A673 (cell line): ENCODE measurements at regions not wholly inside any gene's neighbourhood (a gene's known extent, or its start where the extent isn't known, plus 50 kb on each side); places are given as distances from the start of the nearest gene placed in this dataset.

Experiments
- BruUV-seq: library from RNA; stranded (reverse); fragments of 400-500 nt; replicated peaks from 2 replicates; lab custom pipeline; 2021; lab: Mats Ljungman, UMichigan
- CTCF ChIA-PET: fragments of 300-600 bp; sonication (Branson Sonifier 250); formaldehyde crosslinking; loops from one replicate; lab custom pipeline; 2022; ENCODE audit warnings: antibody characterized with exemption; lab: Charles Lee
- POLR2A ChIA-PET: fragments of 300-600 bp; sonication (Branson Sonifier 250); formaldehyde crosslinking; loops from one replicate; lab custom pipeline; 2022; ENCODE audit warnings: antibody characterized with exemption; ENCODE audit not compliant: low non-redundant PET; lab: Charles Lee
- DNase-seq: peaks from one replicate; pipeline ENCODE4 v3.0.0-alpha.2; 2015; ENCODE audit warnings: low spot score
- H3K27ac ChIP-seq: fragments of 200-600 bp; sonication (generic); 2 replicates; pipeline ENCODE4 v1.5.1; 2016; ENCODE audit warnings: mixed run types, low read depth, mild to moderate bottlenecking, mixed read lengths, antibody characterized with exemption, low read length; ENCODE audit not compliant: poor library complexity, severe bottlenecking
- H3K27me3 ChIP-seq: fragments of 200-600 bp; sonication (generic); replicated peaks from 2 replicates; pipeline ENCODE4 v1.6.1; 2017; ENCODE audit warnings: mixed run types, low read depth, mild to moderate bottlenecking, mixed read lengths, antibody characterized with exemption, low read length; ENCODE audit not compliant: insufficient read depth, poor library complexity
- H3K36me3 ChIP-seq: fragments of 200-600 bp; sonication (generic); 2 replicates; pipeline ENCODE4 v1.6.1; 2016; ENCODE audit warnings: mixed run types, mild to moderate bottlenecking, mixed read lengths, antibody characterized with exemption, low read length; ENCODE audit not compliant: insufficient read depth, poor library complexity, severe bottlenecking
- H3K4me1 ChIP-seq: fragments of 200-600 bp; sonication (generic); 2 replicates; pipeline ENCODE4 v1.6.1; 2017; ENCODE audit warnings: mixed run types, mild to moderate bottlenecking, mixed read lengths, antibody characterized with exemption, low read length; ENCODE audit not compliant: insufficient read depth, poor library complexity, severe bottlenecking
- H3K4me3 ChIP-seq: fragments of 200-600 bp; sonication (generic); 2 replicates; pipeline ENCODE4 v1.5.1; 2016; ENCODE audit warnings: low read depth, mixed run types, mild to moderate bottlenecking, mixed read lengths, low read length; ENCODE audit not compliant: poor library complexity, severe bottlenecking
- H3K9me3 ChIP-seq: fragments of 200-600 bp; sonication (generic); 2 replicates; pipeline ENCODE4 v1.6.1; 2016; ENCODE audit warnings: mixed run types, low read depth, mild to moderate bottlenecking, mixed read lengths, antibody characterized with exemption, low read length; ENCODE audit not compliant: poor library complexity, severe bottlenecking
- EZH2 ChIP-seq: fragments of 200-600 bp; sonication (generic); IDR thresholded peaks from 2 replicates; pipeline ENCODE4 v1.6.1; 2017; ENCODE audit warnings: borderline replicate concordance, low read depth, mild to moderate bottlenecking, mixed read lengths, antibody characterized with exemption, low read length; ENCODE audit not compliant: poor library complexity, severe bottlenecking
- intact Hi-C: fragments of 100-400 bp; cut with micrococcal nuclease; formaldehyde crosslinking; loops from one replicate; pipeline ENCODE4 v1.10.0; 2022; ENCODE audit not compliant: unreplicated experiment
- TF ChIP-seq, protein P1 (sequence below): fragments of 300-800, 200-600 bp; sonication (generic); conservative IDR thresholded peaks from 2 replicates; pipeline ENCODE4 v1.5.1; 2017; ENCODE audit warnings: low read depth, mild to moderate bottlenecking, antibody characterized with exemption, low read length, moderate library complexity, mixed read lengths

DNA sequence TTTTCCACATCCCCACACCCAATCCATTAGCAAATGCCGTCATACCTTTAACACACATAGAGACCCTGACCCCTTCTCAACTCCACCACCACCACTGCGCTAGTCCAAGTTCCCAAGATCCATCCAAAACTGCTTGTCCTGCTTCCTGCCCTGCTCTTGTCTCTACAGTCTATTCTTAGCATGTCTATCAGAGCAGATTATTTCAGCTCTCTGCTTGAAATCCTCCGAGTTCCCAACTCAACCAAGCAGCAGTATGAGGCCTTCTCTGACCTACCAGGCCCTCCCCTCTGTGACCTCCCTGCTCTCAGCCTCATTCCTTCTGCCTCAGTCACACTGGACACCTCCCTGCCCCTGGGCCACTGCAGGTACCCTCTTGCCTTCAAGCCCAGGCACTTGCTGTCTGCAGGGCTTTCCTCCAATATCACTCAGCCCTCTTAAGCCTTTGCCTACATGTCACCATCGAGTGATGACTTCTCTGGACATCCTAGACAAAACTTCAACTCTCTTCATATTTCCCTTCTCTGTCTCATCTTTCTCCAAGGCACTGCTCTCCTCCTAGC, 134.6 kb downstream of the SPATA19 start:
- no TSS peak for BruUV-seq
- DNase-seq: no peak
- Histone ChIP-seq H3K27me3 (peaks cover 7% of the 10 kb centered on the region), H3K4me1 (no peaks in the 10 kb centered on the region), H3K27ac (no peak overlapping the region), H3K4me3 (no peak overlapping the region), H3K36me3 (no peaks in the 10 kb centered on the region), H3K9me3 (peaks cover 3% of the 10 kb centered on the region)
- CTCF ChIA-PET: no interaction called here
- intact Hi-C loops: no loop called here
- no peak for TF ChIP-seq EZH2
- TF ChIP-seq, protein P1, sequence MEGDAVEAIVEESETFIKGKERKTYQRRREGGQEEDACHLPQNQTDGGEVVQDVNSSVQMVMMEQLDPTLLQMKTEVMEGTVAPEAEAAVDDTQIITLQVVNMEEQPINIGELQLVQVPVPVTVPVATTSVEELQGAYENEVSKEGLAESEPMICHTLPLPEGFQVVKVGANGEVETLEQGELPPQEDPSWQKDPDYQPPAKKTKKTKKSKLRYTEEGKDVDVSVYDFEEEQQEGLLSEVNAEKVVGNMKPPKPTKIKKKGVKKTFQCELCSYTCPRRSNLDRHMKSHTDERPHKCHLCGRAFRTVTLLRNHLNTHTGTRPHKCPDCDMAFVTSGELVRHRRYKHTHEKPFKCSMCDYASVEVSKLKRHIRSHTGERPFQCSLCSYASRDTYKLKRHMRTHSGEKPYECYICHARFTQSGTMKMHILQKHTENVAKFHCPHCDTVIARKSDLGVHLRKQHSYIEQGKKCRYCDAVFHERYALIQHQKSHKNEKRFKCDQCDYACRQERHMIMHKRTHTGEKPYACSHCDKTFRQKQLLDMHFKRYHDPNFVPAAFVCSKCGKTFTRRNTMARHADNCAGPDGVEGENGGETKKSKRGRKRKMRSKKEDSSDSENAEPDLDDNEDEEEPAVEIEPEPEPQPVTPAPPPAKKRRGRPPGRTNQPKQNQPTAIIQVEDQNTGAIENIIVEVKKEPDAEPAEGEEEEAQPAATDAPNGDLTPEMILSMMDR: no peak
- POLR2A ChIA-PET: no interaction called here

DNA sequence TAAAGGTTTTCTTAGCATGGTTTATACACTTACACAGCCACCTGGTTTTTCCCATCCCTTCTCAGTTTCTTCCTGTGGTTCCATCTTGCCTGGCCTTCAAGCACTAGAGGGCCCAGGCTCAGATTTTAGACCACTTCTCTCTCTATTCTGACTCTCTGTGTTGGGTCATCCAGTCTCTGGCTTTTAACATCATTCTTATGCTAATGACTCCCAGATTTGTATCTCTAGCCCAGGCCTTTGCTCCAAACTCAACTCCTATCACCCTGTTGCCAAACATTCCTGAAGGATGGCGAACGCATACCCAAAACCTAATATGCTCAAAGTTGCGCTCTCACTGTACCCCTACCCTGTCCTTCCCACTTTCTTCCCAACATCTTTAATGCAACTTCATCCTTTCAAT, 135.1 kb downstream of the SPATA19 start:
- Histone ChIP-seq H3K36me3 (no peaks in the 10 kb centered on the region), H3K4me1 (no peaks in the 10 kb centered on the region), H3K4me3 (no peak overlapping the region), H3K9me3 (peaks cover 3% of the 10 kb centered on the region), H3K27ac (no peak overlapping the region), H3K27me3 (peaks cover 3% of the 10 kb centered on the region)
- no peak for TF ChIP-seq EZH2
- TF ChIP-seq, protein P1: no peak
- intact Hi-C loops: no loop called here
- POLR2A ChIA-PET: no interaction called here
- BruUV-seq: no TSS peak
- no peak for DNase-seq
- CTCF ChIA-PET: no interaction called here

DNA sequence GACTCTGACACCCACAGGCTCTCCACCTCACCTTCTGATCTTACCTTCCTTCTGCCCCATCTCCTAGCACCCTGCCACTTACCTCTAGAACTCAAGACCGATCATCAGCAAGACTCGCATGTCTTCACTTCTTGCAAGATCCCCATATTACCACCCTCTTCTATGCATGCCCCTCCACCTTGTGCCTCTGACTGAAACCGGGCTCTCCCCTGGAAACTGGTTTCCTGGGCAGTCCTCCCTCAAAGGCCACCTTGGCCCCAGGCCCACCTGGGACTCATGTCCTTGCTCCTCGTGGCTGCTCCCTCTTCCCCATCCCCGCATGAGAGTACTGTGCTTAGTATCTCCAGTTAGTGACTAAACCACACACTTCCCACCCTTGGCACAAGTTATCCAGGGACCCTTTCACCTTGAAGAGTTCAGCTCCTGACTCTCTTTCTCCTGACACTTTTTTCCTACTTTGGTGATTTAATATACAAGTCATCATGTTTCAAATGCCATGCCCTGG, 136.7 kb downstream of the SPATA19 start:
- no peaks in the 10 kb centered on the region for H3K4me1 ChIP-seq
- H3K4me3 ChIP-seq: no peak overlapping the region
- DNase-seq: no peak
- TF ChIP-seq, protein P1: no peak
- TF ChIP-seq EZH2: no peak
- H3K27me3 ChIP-seq: no peaks in the 10 kb centered on the region
- H3K36me3 ChIP-seq: no peaks in the 10 kb centered on the region
- intact Hi-C loops: no loop called here
- no TSS peak for BruUV-seq
- ChIA-PET POLR2A (no interaction called here), CTCF (no interaction called here)
- H3K27ac ChIP-seq: no peak overlapping the region
- H3K9me3 ChIP-seq: peaks cover 3% of the 10 kb centered on the region
